ENCODE measurements at regions not wholly inside any gene's neighbourhood (a gene's known extent, or its start where the extent isn't known, plus 50 kb on each side); places are given as distances from the start of the nearest gene placed in this dataset.

GRCh38 chr4:100843910-100844309 is 326.1 kb upstream of the EMCN start:
- TF ChIP-seq, protein P1, sequence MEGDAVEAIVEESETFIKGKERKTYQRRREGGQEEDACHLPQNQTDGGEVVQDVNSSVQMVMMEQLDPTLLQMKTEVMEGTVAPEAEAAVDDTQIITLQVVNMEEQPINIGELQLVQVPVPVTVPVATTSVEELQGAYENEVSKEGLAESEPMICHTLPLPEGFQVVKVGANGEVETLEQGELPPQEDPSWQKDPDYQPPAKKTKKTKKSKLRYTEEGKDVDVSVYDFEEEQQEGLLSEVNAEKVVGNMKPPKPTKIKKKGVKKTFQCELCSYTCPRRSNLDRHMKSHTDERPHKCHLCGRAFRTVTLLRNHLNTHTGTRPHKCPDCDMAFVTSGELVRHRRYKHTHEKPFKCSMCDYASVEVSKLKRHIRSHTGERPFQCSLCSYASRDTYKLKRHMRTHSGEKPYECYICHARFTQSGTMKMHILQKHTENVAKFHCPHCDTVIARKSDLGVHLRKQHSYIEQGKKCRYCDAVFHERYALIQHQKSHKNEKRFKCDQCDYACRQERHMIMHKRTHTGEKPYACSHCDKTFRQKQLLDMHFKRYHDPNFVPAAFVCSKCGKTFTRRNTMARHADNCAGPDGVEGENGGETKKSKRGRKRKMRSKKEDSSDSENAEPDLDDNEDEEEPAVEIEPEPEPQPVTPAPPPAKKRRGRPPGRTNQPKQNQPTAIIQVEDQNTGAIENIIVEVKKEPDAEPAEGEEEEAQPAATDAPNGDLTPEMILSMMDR (IDR thresholded peaks at IDR 0.05): no peak
- no peak for TF ChIP-seq POLR2A (IDR thresholded peaks at IDR 0.05)

Measured in thyroid gland (tissue), 4 donors.